Nephron (organoid): ENCODE measurements at regions not wholly inside any gene's neighbourhood (a gene's known extent, or its start where the extent isn't known, plus 50 kb on each side); places are given as distances from the start of the nearest gene placed in this dataset.

ENCODE experiments used
- H3K27ac Mint-ChIP-seq, 3 experiments: 2 replicates each; pipeline ENCODE4 v1.8.0; 2020; ENCODE audit warnings: mixed read lengths in 3 of 3, mild to moderate bottlenecking in 2 of 3, moderate library complexity in 1 of 3
- H3K27me3 Mint-ChIP-seq: 2 replicates; pipeline ENCODE4 v1.8.0; 2021; ENCODE audit warnings: low read depth, mild to moderate bottlenecking, moderate library complexity, mixed read lengths
- H3K36me3 Mint-ChIP-seq: 2 replicates; pipeline ENCODE4 v1.8.0; 2020; ENCODE audit warnings: low read depth, mixed read lengths
- H3K4me1 Mint-ChIP-seq: 2 replicates; pipeline ENCODE4 v1.8.0; 2020; ENCODE audit warnings: mixed read lengths
- H3K4me3 Mint-ChIP-seq, 3 experiments: 2 replicates each; pipeline ENCODE4 v1.8.0; 2020; ENCODE audit warnings: mild to moderate bottlenecking in 3 of 3, mixed read lengths in 3 of 3, moderate library complexity in 2 of 3
- H3K9me3 Mint-ChIP-seq: 2 replicates; pipeline ENCODE4 v1.8.0; 2020; ENCODE audit warnings: mixed read lengths
- TF ChIP-seq, protein P1 (sequence below), 3 experiments: fragments of 200-600 bp; sonication (generic); IDR thresholded peaks; one replicate each; pipeline ENCODE4 v1.5.0; 2021; ENCODE audit warnings: antibody characterized with exemption in 3 of 3; ENCODE audit not compliant: unreplicated experiment in 3 of 3

DNA sequence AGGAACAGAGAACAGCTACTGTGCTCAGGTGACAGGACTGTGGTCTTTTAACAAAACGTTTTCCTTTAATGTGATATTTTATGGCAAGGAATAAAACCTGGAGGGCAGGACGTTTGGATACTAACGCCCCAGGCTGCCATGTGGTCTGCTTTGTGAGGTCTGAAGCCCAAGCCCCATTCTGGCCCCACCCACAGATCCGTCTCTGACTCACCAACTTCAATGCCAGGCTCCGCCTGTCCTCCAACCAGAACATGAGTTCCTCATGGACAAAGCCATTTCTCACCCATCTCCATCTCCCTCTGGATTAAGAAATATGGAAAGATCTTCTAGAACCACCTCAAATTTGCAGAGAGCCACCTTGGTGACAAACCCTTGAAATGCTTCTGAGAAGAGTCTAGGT, 148.8 kb downstream of the CRYBB2 start:
- Mint-ChIP-seq H3K27ac (peak overlapping the region in 2 of 3 experiments; percentile 19 to 50), H3K9me3 (no peaks in the 10 kb centered on the region), H3K4me1 (peaks cover 15% of the 10 kb centered on the region), H3K27me3 (no peaks in the 10 kb centered on the region), H3K4me3 (no peak overlapping the region), H3K36me3 (peaks cover 5% of the 10 kb centered on the region)
- TF ChIP-seq, protein P1, sequence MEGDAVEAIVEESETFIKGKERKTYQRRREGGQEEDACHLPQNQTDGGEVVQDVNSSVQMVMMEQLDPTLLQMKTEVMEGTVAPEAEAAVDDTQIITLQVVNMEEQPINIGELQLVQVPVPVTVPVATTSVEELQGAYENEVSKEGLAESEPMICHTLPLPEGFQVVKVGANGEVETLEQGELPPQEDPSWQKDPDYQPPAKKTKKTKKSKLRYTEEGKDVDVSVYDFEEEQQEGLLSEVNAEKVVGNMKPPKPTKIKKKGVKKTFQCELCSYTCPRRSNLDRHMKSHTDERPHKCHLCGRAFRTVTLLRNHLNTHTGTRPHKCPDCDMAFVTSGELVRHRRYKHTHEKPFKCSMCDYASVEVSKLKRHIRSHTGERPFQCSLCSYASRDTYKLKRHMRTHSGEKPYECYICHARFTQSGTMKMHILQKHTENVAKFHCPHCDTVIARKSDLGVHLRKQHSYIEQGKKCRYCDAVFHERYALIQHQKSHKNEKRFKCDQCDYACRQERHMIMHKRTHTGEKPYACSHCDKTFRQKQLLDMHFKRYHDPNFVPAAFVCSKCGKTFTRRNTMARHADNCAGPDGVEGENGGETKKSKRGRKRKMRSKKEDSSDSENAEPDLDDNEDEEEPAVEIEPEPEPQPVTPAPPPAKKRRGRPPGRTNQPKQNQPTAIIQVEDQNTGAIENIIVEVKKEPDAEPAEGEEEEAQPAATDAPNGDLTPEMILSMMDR (IDR thresholded peaks at IDR 0.05; ENCODE audit: unreplicated experiment in 3 of 3): no peak

DNA sequence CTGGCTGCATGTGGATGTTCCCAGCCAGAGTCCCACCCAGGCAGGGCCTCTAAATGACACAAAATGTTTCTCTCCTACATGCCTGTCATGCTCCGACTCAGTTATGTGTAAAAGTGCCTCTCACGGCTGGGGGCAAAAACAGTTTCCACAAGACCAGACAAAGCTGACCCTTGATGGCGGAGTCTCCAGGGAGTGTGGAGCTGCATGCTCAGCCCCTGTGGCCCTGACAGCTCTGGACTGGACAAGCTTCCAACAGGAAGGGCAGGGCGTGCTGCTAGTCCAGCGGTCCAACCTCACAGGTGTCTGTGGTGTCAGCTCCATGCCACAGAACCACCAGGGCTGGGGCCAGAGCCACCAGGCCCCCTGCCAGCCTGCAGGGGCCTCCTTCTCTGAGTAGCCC, 149.6 kb downstream of the CRYBB2 start:
- TF ChIP-seq, protein P1 (IDR thresholded peaks at IDR 0.05; ENCODE audit: unreplicated experiment in 3 of 3): no peak

DNA sequence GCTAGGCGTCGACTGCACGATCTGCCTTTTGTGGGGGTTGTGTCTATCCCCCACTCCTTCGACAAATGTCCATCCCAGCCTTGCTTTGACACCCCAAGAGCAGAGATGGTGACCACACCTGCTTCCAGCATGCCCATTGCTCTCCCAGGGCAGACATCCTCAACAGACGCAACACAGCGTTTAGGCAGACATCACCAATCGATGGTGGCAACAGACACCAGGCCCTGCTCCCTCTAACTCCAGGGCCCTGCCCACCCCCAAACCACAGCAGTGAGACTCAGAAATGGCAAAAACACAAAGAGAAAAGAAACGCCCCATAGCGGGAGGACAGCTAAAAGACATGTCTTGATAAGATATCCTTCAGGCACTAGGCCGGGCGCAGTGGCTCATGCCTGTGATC, 150.9 kb downstream of the CRYBB2 start:
- no peak overlapping the region for H3K4me3 Mint-ChIP-seq
- no peaks in the 10 kb centered on the region for H3K27me3 Mint-ChIP-seq
- H3K36me3 Mint-ChIP-seq: peaks cover 14% of the 10 kb centered on the region
- H3K4me1 Mint-ChIP-seq: peaks cover 15% of the 10 kb centered on the region
- TF ChIP-seq, protein P1 (IDR thresholded peaks at IDR 0.05; ENCODE audit: unreplicated experiment in 3 of 3): no peak
- H3K27ac Mint-ChIP-seq: no peak overlapping the region
- H3K9me3 Mint-ChIP-seq: no peaks in the 10 kb centered on the region

More for the DNA sequence above, 149.6 kb downstream of the CRYBB2 start:
- Mint-ChIP-seq H3K36me3 (peaks cover 5% of the 10 kb centered on the region), H3K9me3 (no peaks in the 10 kb centered on the region), H3K4me1 (peaks cover 15% of the 10 kb centered on the region), H3K27me3 (no peaks in the 10 kb centered on the region), H3K4me3 (no peak overlapping the region), H3K27ac (no peak overlapping the region)

DNA sequence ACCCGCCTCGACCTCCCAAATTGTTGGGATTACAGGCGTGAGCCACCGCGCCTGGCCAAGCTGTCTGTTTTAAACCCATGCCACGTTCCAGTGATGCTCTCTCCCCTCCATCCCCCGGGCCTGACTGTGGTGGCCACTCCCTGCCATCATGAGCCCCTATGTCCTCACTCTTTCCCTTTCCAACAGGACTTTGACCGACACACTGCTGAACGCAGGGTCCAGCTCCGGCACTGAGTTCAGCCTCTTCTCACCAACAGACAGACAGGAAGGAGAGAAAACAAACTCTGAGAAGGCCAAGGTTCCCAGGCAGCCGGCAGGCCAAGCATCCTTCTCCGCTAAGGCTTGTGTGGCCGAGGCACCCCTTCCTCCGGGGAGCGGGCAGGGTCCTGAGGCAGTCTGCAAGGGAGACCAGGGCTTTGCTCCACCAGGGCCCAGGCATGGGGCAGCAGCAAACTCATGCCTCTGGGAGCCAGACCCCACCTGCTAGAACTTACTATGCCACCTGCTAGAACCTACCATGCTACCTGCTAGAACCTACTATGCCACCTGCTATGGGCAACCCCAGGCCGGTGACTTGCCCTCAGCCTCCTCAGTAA, 152.7 kb downstream of the CRYBB2 start:
- H3K27ac Mint-ChIP-seq: no peak overlapping the region
- H3K4me3 Mint-ChIP-seq: no peak overlapping the region
- TF ChIP-seq, protein P1 (IDR thresholded peaks at IDR 0.05; ENCODE audit: unreplicated experiment in 3 of 3): no peak
- peaks cover 27% of the 10 kb centered on the region for H3K36me3 Mint-ChIP-seq
- H3K9me3 Mint-ChIP-seq: no peaks in the 10 kb centered on the region
- H3K27me3 Mint-ChIP-seq: no peaks in the 10 kb centered on the region
- H3K4me1 Mint-ChIP-seq: peaks cover 15% of the 10 kb centered on the region

DNA sequence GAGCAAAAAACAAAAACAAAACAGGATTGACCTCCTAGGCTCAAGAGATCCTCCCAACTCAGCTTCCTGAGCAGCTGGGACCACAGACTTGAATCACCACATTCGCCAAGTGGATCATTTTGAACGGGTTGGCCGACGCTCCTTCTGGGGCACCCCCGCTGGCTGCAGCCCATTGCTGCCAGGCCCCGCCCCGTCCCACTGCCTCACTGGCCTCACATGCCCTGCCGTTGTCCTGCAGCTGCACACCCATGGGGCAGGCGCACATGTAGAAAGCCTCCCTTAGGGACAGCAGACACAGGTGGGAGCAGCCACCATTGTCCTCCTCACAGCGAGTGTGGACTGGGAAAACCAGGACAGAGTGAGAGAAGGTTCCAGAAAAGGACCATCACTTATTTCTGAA, 154.5 kb downstream of the CRYBB2 start:
- H3K4me1 Mint-ChIP-seq: peaks cover under 1% of the 10 kb centered on the region
- H3K27ac Mint-ChIP-seq: no peak overlapping the region
- TF ChIP-seq, protein P1 (IDR thresholded peaks at IDR 0.05; ENCODE audit: unreplicated experiment in 3 of 3): no peak
- H3K27me3 Mint-ChIP-seq: peaks cover 3% of the 10 kb centered on the region
- no peak overlapping the region for H3K4me3 Mint-ChIP-seq
- no peaks in the 10 kb centered on the region for H3K9me3 Mint-ChIP-seq
- peaks cover 38% of the 10 kb centered on the region for H3K36me3 Mint-ChIP-seq

DNA sequence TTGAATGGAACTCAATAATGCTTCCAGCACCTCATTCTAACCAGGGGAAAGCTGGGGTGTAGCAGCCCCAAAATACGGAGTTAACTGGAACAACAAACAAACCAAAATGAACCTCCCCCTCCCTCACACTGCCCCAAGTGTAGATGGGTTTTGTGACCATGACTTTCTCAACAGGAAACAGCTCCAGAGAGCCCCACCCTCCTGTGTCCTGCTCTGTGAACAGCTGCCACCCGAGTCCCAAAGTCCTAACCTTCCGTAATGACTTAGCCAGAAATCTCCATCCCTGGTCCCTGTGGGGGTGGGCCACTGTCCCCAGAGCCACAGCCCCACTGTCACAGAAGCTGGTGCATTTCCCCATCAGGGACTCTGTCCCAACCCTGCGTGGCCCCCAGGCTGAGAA, 155.4 kb downstream of the CRYBB2 start:
- Mint-ChIP-seq H3K27ac (no peak overlapping the region), H3K36me3 (peaks cover 43% of the 10 kb centered on the region), H3K4me3 (no peak overlapping the region), H3K9me3 (no peaks in the 10 kb centered on the region), H3K4me1 (no peaks in the 10 kb centered on the region), H3K27me3 (peaks cover 3% of the 10 kb centered on the region)
- TF ChIP-seq, protein P1 (IDR thresholded peaks at IDR 0.05; ENCODE audit: unreplicated experiment in 3 of 3): no peak
